Fibroblast of the conjunctiva (primary cell): ENCODE measurements at regions not wholly inside any gene's neighbourhood (a gene's known extent, or its start where the extent isn't known, plus 50 kb on each side); places are given as distances from the start of the nearest gene placed in this dataset.
"Not testable (repeated sequence)": the region's sequence is repeated elsewhere in the genome, so short reads cannot be mapped to it uniquely, and the experiment has no call there.

ENCODE experiments used
- DNase-seq: peaks from one replicate; pipeline ENCODE4 v3.0.0-alpha.2; 2010; ENCODE audit warnings: low read depth

- DNase-seq = no peak
Measured at GRCh38 chr14:55898938-55899337, 219.3 kb upstream of the PELI2 start.

GRCh38 chr14:55899531-55899930 is 218.7 kb upstream of the PELI2 start:
- no peak for DNase-seq

- DNase-seq = no peak
Measured at GRCh38 chr14:55900749-55901148, 217.5 kb upstream of the PELI2 start.

GRCh38 chr14:55901291-55901690 is 216.9 kb upstream of the PELI2 start:
- DNase-seq = no peak

- DNase-seq = no peak
Measured at GRCh38 chr14:55902241-55902640, 216.0 kb upstream of the PELI2 start.

GRCh38 chr14:55904086-55904485 is 214.1 kb upstream of the PELI2 start:
- DNase-seq = no peak

- DNase-seq = no peak
Measured at GRCh38 chr14:55908106-55908505, 210.1 kb upstream of the PELI2 start.

- DNase-seq = no peak
Measured at GRCh38 chr14:55909879-55910278, 208.3 kb upstream of the PELI2 start.

- no peak for DNase-seq
Measured at GRCh38 chr14:55910601-55911243, 207.5 kb upstream of the PELI2 start.

GRCh38 chr14:55911776-55912175 is 206.4 kb upstream of the PELI2 start:
- no peak for DNase-seq

GRCh38 chr14:55912344-55912743 is 205.9 kb upstream of the PELI2 start:
- DNase-seq = no peak

GRCh38 chr14:55913324-55914025 is 204.7 kb upstream of the PELI2 start:
- DNase-seq = no peak

- DNase-seq = no peak
Measured at GRCh38 chr14:55914771-55915170, 203.4 kb upstream of the PELI2 start.

- DNase-seq = no peak
Measured at GRCh38 chr14:55915456-55915855, 202.8 kb upstream of the PELI2 start.

GRCh38 chr14:55919800-55920199 is 198.4 kb upstream of the PELI2 start:
- not testable (repeated sequence) for DNase-seq

- no peak for DNase-seq
Measured at GRCh38 chr14:55921511-55921910, 196.7 kb upstream of the PELI2 start.

- DNase-seq = no peak
Measured at GRCh38 chr14:55926007-55926406, 192.2 kb upstream of the PELI2 start.

GRCh38 chr14:55927028-55927427 is 191.2 kb upstream of the PELI2 start:
- DNase-seq = no peak

- DNase-seq = no peak
Measured at GRCh38 chr14:55928276-55928675, 189.9 kb upstream of the PELI2 start.

- no peak for DNase-seq
Measured at GRCh38 chr14:55929136-55929535, 189.1 kb upstream of the PELI2 start.

- no peak for DNase-seq
Measured at GRCh38 chr14:55930016-55930784, 188.0 kb upstream of the PELI2 start.

GRCh38 chr14:55936691-55937090 is 181.5 kb upstream of the PELI2 start:
- no peak for DNase-seq

- peak; percentile 1 for DNase-seq
Measured at GRCh38 chr14:55938249-55938791, 179.9 kb upstream of the PELI2 start.
